ENCODE measurements at regions not wholly inside any gene's neighbourhood (a gene's known extent, or its start where the extent isn't known, plus 50 kb on each side); places are given as distances from the start of the nearest gene placed in this dataset.

GRCh38 chr5:15170173-15170572 is 298.6 kb upstream of the ANKH start:
- no peaks in the 10 kb centered on the region for H3K27me3 ChIP-seq (ENCODE audit: control insufficient read depth in 2 of 2, insufficient read depth in 2 of 2, low read length in 2 of 2)
- no peaks in the 10 kb centered on the region for H3K4me1 ChIP-seq (replicated peaks in 1 of 2; ENCODE audit: control insufficient read depth in 2 of 2, insufficient read depth in 2 of 2, low read length in 2 of 2)
- no CpG with 5 or more reads among the region's 1 CpG for WGBS (ENCODE audit: insufficient coverage, low coverage, missing lambda C conversion rate)
- H3K4me3 ChIP-seq: no peak overlapping the region
- ChIA-PET POLR2A (no interaction called here), CTCF (ENCODE audit: low intra/inter-chr PET ratio) (no interaction called here)
- H3K4me2 ChIP-seq (ENCODE audit: insufficient read depth, low read length): no peak overlapping the region
- no peak overlapping the region for H3K9ac ChIP-seq (ENCODE audit: insufficient read depth in 1 of 2, low read depth in 2 of 2, low read length in 2 of 2)
- no peak overlapping the region for H3K27ac ChIP-seq (ENCODE audit: extremely low read depth, low read depth, low read length)
- H3K36me3 ChIP-seq (ENCODE audit: control insufficient read depth, insufficient read depth, low read length): no peaks in the 10 kb centered on the region
- no peak for FAIRE-seq
- H4K20me1 ChIP-seq (replicated peaks; ENCODE audit: control insufficient read depth, insufficient read depth, low read length): no peaks in the 10 kb centered on the region
- in situ Hi-C loops (cut with MboI) (no loop called here), intact Hi-C loops (cut with micrococcal nuclease) (no loop called here)
- H2AFZ ChIP-seq (ENCODE audit: low read depth, low read length): no peak overlapping the region
- H3K79me2 ChIP-seq (ENCODE audit: control insufficient read depth, insufficient read depth, low read length): no peaks in the 10 kb centered on the region
- H3K9me3 ChIP-seq (replicated peaks; ENCODE audit: control insufficient read depth, insufficient read depth, low read depth, low read length): no peaks in the 10 kb centered on the region; the same call in 1 of the 2 replicates
- DNase-seq (ENCODE audit: extremely low read depth in 1 of 4, low spot score in 3 of 4): no peak
- H3K9me1 ChIP-seq (ENCODE audit: control insufficient read depth, insufficient read depth, low read length): no peaks in the 10 kb centered on the region
- no TSS peak for BruUV-seq (replicated peaks)
- TF ChIP-seq ZNF512 (tag; IDR thresholded peaks at IDR 0.05) (peak; percentile 53), ZNF146 (CRISPR knock-in tag; IDR thresholded peaks at IDR 0.05; ENCODE audit: unreplicated experiment) (no peak)
- no peak for ATAC-seq

GRCh38 chr5:15168358-15168757 is 296.8 kb upstream of the ANKH start:
- no peaks in the 10 kb centered on the region for H3K79me2 ChIP-seq (ENCODE audit: control insufficient read depth, insufficient read depth, low read length)
- no peaks in the 10 kb centered on the region for H3K9me1 ChIP-seq (ENCODE audit: control insufficient read depth, insufficient read depth, low read length)
- FAIRE-seq (no peak), DNase-seq (ENCODE audit: extremely low read depth in 1 of 4, low spot score in 3 of 4) (no peak), ATAC-seq (no peak)
- no peak overlapping the region for H3K27ac ChIP-seq (ENCODE audit: extremely low read depth, low read depth, low read length)
- intact Hi-C loops (cut with micrococcal nuclease): no loop called here
- H3K27me3 ChIP-seq (ENCODE audit: control insufficient read depth in 2 of 2, insufficient read depth in 2 of 2, low read length in 2 of 2): no peaks in the 10 kb centered on the region
- in situ Hi-C loops (cut with MboI): no loop called here
- H3K9ac ChIP-seq (ENCODE audit: insufficient read depth in 1 of 2, low read depth in 2 of 2, low read length in 2 of 2): no peak overlapping the region
- CTCF ChIA-PET (ENCODE audit: low intra/inter-chr PET ratio): no interaction called here
- POLR2A ChIA-PET: no interaction called here
- BruUV-seq (replicated peaks): no TSS peak
- H2AFZ ChIP-seq (ENCODE audit: low read depth, low read length): no peak overlapping the region
- H3K4me3 ChIP-seq: no peak overlapping the region
- TF ChIP-seq ZC3H4 (CRISPR knock-in tag; IDR thresholded peaks at IDR 0.05; ENCODE audit: borderline replicate concordance): no peak
- TF ChIP-seq UBTF (IDR thresholded peaks at IDR 0.05; ENCODE audit: borderline replicate concordance in 1 of 2, low read depth in 2 of 2, low read length in 2 of 2): no peak
- 0% methylated on average over 2 of the region's 2 CpGs for WGBS (ENCODE audit: insufficient coverage, low coverage, missing lambda C conversion rate)
- no peaks in the 10 kb centered on the region for H3K4me1 ChIP-seq (replicated peaks in 1 of 2; ENCODE audit: control insufficient read depth in 2 of 2, insufficient read depth in 2 of 2, low read length in 2 of 2)
- H3K9me3 ChIP-seq (replicated peaks; ENCODE audit: control insufficient read depth, insufficient read depth, low read depth, low read length): no peaks in the 10 kb centered on the region
- no peaks in the 10 kb centered on the region for H4K20me1 ChIP-seq (replicated peaks; ENCODE audit: control insufficient read depth, insufficient read depth, low read length)
- no peak overlapping the region for H3K4me2 ChIP-seq (ENCODE audit: insufficient read depth, low read length)
- no peaks in the 10 kb centered on the region for H3K36me3 ChIP-seq (ENCODE audit: control insufficient read depth, insufficient read depth, low read length)

Measured in K562 (cell line).